GM12878 (cell line): ENCODE measurements at regions not wholly inside any gene's neighbourhood (a gene's known extent, or its start where the extent isn't known, plus 50 kb on each side); places are given as distances from the start of the nearest gene placed in this dataset.

Experiments used
- ATAC-seq: fragments of 200-7000 bp; cut with Tn5 transposase; 3 replicates; pipeline ENCODE4 v1.9.1; 2020; ENCODE audit warnings: mild to moderate bottlenecking, moderate library complexity
- BruUV-seq: library from RNA; stranded (reverse); fragments of 400-500 nt; replicated peaks from 2 replicates; lab custom pipeline; 2021; lab: Mats Ljungman, UMichigan
- CTCF ChIA-PET: fragments of 300-600 bp; sonication (Branson Sonifier 250); formaldehyde crosslinking; extraction: SDS; loops from one replicate; lab custom pipeline; 2021; ENCODE audit warnings: inconsistent platforms; lab: Yijun Ruan, JAX
- POLR2A ChIA-PET: fragments of 350-600 bp; formaldehyde crosslinking; extraction: SDS; loops from one replicate; lab custom pipeline; 2021; ENCODE audit warnings: inconsistent platforms; lab: Charles Lee
- RAD21 ChIA-PET: fragments of 300-600 bp; sonication (Branson Sonifier 250); formaldehyde crosslinking; loops from one replicate; lab custom pipeline; 2023; ENCODE audit warnings: antibody characterized with exemption; ENCODE audit not compliant: unreplicated experiment; lab: Charles Lee
- SMC1A ChIA-PET: fragments of 300-600 bp; sonication (Branson Sonifier 250); formaldehyde crosslinking; loops from one replicate; lab custom pipeline; 2023; ENCODE audit not compliant: unreplicated experiment, uncharacterized antibody; lab: Charles Lee
- DNase-seq: peaks from one replicate; pipeline ENCODE4 v3.0.0-alpha.2; 2011; ENCODE audit warnings: low read depth, low spot score
- FAIRE-seq: peaks from 3 replicates; lab custom pipeline; 2011; peaks lifted over from hg19 to GRCh38; lab: Jason Lieb, UNC
- H2AFZ ChIP-seq: 2 replicates; pipeline ENCODE4 v1.6.0; 2011; ENCODE audit warnings: low read depth, low read length, control low read depth; ENCODE audit not compliant: control insufficient read depth
- H3K27ac ChIP-seq: 2 replicates; pipeline ENCODE4 v1.5.1; 2011; ENCODE audit warnings: control low read depth; ENCODE audit not compliant: control insufficient read depth, insufficient read depth
- H3K27me3 ChIP-seq, 2 experiments: replicated peaks in 1 of 2; 2 replicates each; pipeline versions ENCODE4 v1.6.0 to v1.6.1; 2011; ENCODE audit warnings: low read length in 1 of 2; ENCODE audit not compliant: control insufficient read depth in 2 of 2, insufficient read depth in 2 of 2
- H3K36me3 ChIP-seq, 2 experiments: 2 replicates each; pipeline ENCODE4 v1.5.1; 2011; ENCODE audit warnings: low read length in 1 of 2; ENCODE audit not compliant: control insufficient read depth in 2 of 2, insufficient read depth in 2 of 2
- H3K4me1 ChIP-seq: 2 replicates; pipeline ENCODE4 v1.6.1; 2011; ENCODE audit warnings: mild to moderate bottlenecking, low read length, moderate library complexity, mixed read lengths; ENCODE audit not compliant: control insufficient read depth, insufficient read depth
- H3K4me2 ChIP-seq: 2 replicates; pipeline ENCODE4 v1.6.0; 2011; ENCODE audit warnings: control low read depth; ENCODE audit not compliant: control insufficient read depth, insufficient read depth
- H3K4me3 ChIP-seq: fragments of 200-600 bp; sonication (generic); 2 replicates; pipeline ENCODE4 v1.5.1; 2016
- H3K79me2 ChIP-seq: 2 replicates; pipeline ENCODE4 v1.6.0; 2011; ENCODE audit warnings: low read length; ENCODE audit not compliant: control insufficient read depth, insufficient read depth
- H3K9ac ChIP-seq: 2 replicates; pipeline ENCODE4 v1.8.0; 2011; ENCODE audit warnings: low read length, control low read depth, mixed read lengths; ENCODE audit not compliant: control insufficient read depth, insufficient read depth
- H3K9me3 ChIP-seq: replicated peaks from 3 replicates; pipeline ENCODE4 v1.5.1; 2011; ENCODE audit warnings: mild to moderate bottlenecking, low read length; ENCODE audit not compliant: control insufficient read depth, insufficient read depth
- H4K20me1 ChIP-seq: 2 replicates; pipeline ENCODE4 v1.6.0; 2011; ENCODE audit not compliant: control insufficient read depth, insufficient read depth
- BACH1 ChIP-seq: fragments of 450-650 bp; IDR thresholded peaks from 2 replicates; pipeline ENCODE4 v1.6.1; 2017; ENCODE audit warnings: mild to moderate bottlenecking, borderline replicate concordance
- BCLAF1 ChIP-seq: fragments of 450-650 bp; IDR thresholded peaks from 2 replicates; pipeline ENCODE4 v1.6.1; 2017; ENCODE audit warnings: antibody characterized with exemption, mild to moderate bottlenecking, moderate library complexity
- CREB1 ChIP-seq: IDR thresholded peaks from 2 replicates; pipeline ENCODE4 v1.6.1; 2012; ENCODE audit warnings: low read depth, mild to moderate bottlenecking, inconsistent platforms
- ETV6 ChIP-seq, 2 experiments: fragments of 450-650 bp in 1 of 2; IDR thresholded peaks in 1 of 2; conservative IDR thresholded peaks in 1 of 2; 2 replicates each; pipeline ENCODE4 v1.6.1; 2014; ENCODE audit warnings: antibody characterized with exemption in 1 of 2, borderline replicate concordance in 1 of 2, low read depth in 1 of 2, mild to moderate bottlenecking in 1 of 2, moderate library complexity in 1 of 2
- FOXK2 ChIP-seq: fragments of 450-650 bp; IDR thresholded peaks from 2 replicates; pipeline ENCODE4 v1.6.1; 2017; ENCODE audit warnings: mild to moderate bottlenecking, moderate library complexity
- IKZF2 ChIP-seq, 2 experiments: fragments of 450-650 bp; IDR thresholded peaks; 2 replicates each; pipeline ENCODE4 v1.6.1; 2017; ENCODE audit warnings: mild to moderate bottlenecking in 2 of 2, moderate library complexity in 2 of 2
- MXI1 ChIP-seq: fragments of 150-350 bp; IDR thresholded peaks from 2 replicates; pipeline ENCODE4 v1.6.1; 2011; ENCODE audit warnings: low read depth, mild to moderate bottlenecking, inconsistent platforms, low read length, improper control_type of control experiment
- NFIC ChIP-seq: IDR thresholded peaks from 2 replicates; pipeline ENCODE4 v1.6.1; 2012; ENCODE audit warnings: low read depth, mild to moderate bottlenecking, inconsistent platforms, low read length, moderate library complexity
- NR2C1 ChIP-seq: fragments of 450-650 bp; IDR thresholded peaks from 2 replicates; pipeline ENCODE4 v1.6.1; 2017; ENCODE audit warnings: antibody characterized with exemption, mild to moderate bottlenecking, moderate library complexity
- NRF1 ChIP-seq: conservative IDR thresholded peaks from 2 replicates; pipeline ENCODE4 v1.6.1; 2011; ENCODE audit warnings: mild to moderate bottlenecking, low read depth, low read length, improper control_type of control experiment
- PAX5 ChIP-seq: IDR thresholded peaks from 2 replicates; pipeline ENCODE4 v1.6.1; 2011; ENCODE audit warnings: low read depth, low read length, borderline replicate concordance
- PML ChIP-seq: IDR thresholded peaks from 2 replicates; pipeline ENCODE4 v1.6.1; 2012; ENCODE audit warnings: low read length, inconsistent platforms
- SMARCA5 ChIP-seq: fragments of 450-650 bp; IDR thresholded peaks from 2 replicates; pipeline ENCODE4 v1.6.1; 2017; ENCODE audit warnings: mild to moderate bottlenecking
- WRNIP1 ChIP-seq: IDR thresholded peaks from 2 replicates; pipeline ENCODE4 v1.6.1; 2011; ENCODE audit warnings: low read depth, low read length, improper control_type of control experiment, borderline replicate concordance
- ZSCAN29 ChIP-seq: fragments of 450-650 bp; IDR thresholded peaks from 2 replicates; pipeline ENCODE4 v1.6.1; 2017; ENCODE audit warnings: mild to moderate bottlenecking, moderate library complexity
- WGBS: methylation state at CpG from one replicate; pipeline ENCODE4 v1.1.6; 2016; ENCODE audit warnings: low lambda C conversion rate; ENCODE audit not compliant: insufficient replicate concordance, insufficient coverage; ENCODE audit errors: missing lambda C conversion rate; 5-methylcytosine and 5-hydroxymethylcytosine counted together
- in situ Hi-C: fragments of 300-500 bp; cut with MboI; formaldehyde crosslinking; loops from 9 replicates; pipeline ENCODE4 v1.14.3; 2018; ENCODE audit warnings: mixed read lengths
- intact Hi-C: fragments of 100-400 bp; cut with micrococcal nuclease; formaldehyde crosslinking; loops from one replicate; pipeline ENCODE4 v1.14.2; 2022; ENCODE audit not compliant: unreplicated experiment
- TF ChIP-seq, protein P1 (sequence below): IDR thresholded peaks from 2 replicates; pipeline ENCODE4 v1.6.1; 2011; ENCODE audit warnings: low read depth, mild to moderate bottlenecking, low read length, moderate library complexity, borderline replicate concordance; ENCODE audit errors: extremely low read depth

DNA sequence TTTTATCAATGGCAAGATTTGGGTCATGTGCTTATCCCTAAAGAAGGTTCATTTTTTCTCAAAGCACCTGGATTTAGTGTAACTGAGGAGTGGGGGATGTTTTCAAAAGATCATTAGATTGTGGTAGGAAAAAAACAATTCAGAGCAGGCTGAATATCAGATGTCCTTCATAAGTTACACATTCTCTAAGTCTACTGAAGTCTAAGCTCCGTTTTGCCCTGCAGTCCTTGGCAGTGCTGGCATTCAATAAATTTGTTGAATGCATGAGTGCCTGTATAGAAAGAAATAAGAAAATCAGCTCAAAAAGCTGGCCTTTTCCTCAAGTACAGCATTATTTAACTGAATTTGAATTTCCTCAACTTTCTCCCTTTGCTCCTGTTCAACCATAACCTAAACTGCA is 819.0 kb upstream of the GRM7 start:
- no peaks in the 10 kb centered on the region for H3K79me2 ChIP-seq
- no peaks in the 10 kb centered on the region for H4K20me1 ChIP-seq
- no peaks in the 10 kb centered on the region for H3K36me3 ChIP-seq
- no peak overlapping the region for H3K9ac ChIP-seq
- H3K9me3 ChIP-seq, result peaks cover 5% of the 10 kb centered on the region; the same call in 1 of the 3 replicates
- H3K4me1 ChIP-seq, result no peaks in the 10 kb centered on the region
- intact Hi-C loops, result no loop called here
- DNase-seq (no peak), FAIRE-seq (no peak), ATAC-seq (no peak)
- BruUV-seq, result no TSS peak
- SMC1A ChIA-PET, result no interaction called here
- POLR2A ChIA-PET, result no interaction called here
- H3K27ac ChIP-seq, result no peak overlapping the region
- no peak overlapping the region for H3K4me3 ChIP-seq
- RAD21 ChIA-PET, result no interaction called here
- TF ChIP-seq NRF1, result no peak
- no peak for TF ChIP-seq BCLAF1
- no peak for TF ChIP-seq IKZF2 (IDR thresholded peaks at IDR 0.05)
- no peak for TF ChIP-seq SMARCA5
- no peak for TF ChIP-seq CREB1
- no peak for TF ChIP-seq MXI1
- CTCF ChIA-PET, result no interaction called here
- H3K4me2 ChIP-seq, result no peak overlapping the region
- no peak overlapping the region for H2AFZ ChIP-seq
- in situ Hi-C loops, result no loop called here
- no peaks in the 10 kb centered on the region for H3K27me3 ChIP-seq
- WGBS, result 0% methylated on average over 1 of the region's 1 CpG

DNA sequence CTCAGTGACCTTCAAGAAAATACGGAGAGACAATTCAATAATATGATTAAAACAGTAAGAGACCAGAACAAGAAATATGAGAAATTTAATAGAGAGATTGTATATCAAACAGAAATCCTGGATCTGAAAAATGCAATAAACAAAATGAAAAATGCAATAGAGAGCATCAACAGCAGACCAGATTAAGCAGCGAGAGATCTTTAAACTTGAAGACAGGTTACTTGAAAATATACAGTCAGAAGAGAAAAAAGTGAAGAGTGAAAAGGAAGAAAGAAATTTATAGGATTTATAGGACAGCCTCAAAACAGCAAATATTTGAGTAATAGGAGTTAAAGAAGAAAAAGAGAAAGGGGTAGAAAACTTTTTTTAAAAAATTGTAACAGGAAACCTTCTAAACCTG is 813.9 kb upstream of the GRM7 start:
- no peak overlapping the region for H3K4me3 ChIP-seq
- CTCF ChIA-PET, result no interaction called here

More for the DNA sequence above, 813.9 kb upstream of the GRM7 start:
- in situ Hi-C loops (no loop called here), intact Hi-C loops (no loop called here)
- no peak for DNase-seq
- no peak overlapping the region for H3K27ac ChIP-seq
- H3K79me2 ChIP-seq, result no peaks in the 10 kb centered on the region
- no peak overlapping the region for H3K4me2 ChIP-seq
- no peak overlapping the region for H2AFZ ChIP-seq
- H3K9me3 ChIP-seq, result peaks cover 6% of the 10 kb centered on the region; the same call in 1 of the 3 replicates
- H4K20me1 ChIP-seq, result no peaks in the 10 kb centered on the region
- ChIA-PET POLR2A (no interaction called here), RAD21 (no interaction called here), SMC1A (no interaction called here)
- TF ChIP-seq, protein P1, sequence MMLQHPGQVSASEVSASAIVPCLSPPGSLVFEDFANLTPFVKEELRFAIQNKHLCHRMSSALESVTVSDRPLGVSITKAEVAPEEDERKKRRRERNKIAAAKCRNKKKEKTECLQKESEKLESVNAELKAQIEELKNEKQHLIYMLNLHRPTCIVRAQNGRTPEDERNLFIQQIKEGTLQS, result no peak
- TF ChIP-seq WRNIP1, result no peak
- TF ChIP-seq BACH1, result no peak
- TF ChIP-seq NFIC, result no peak
- no peak for TF ChIP-seq CREB1
- TF ChIP-seq PAX5, result no peak
- TF ChIP-seq NR2C1, result no peak
- TF ChIP-seq PML, result no peak
- TF ChIP-seq ZSCAN29, result no peak
- TF ChIP-seq ETV6 (conservative IDR thresholded peaks at IDR 0.05 in 1 of 2, IDR thresholded peaks at IDR 0.05 in 1 of 2; ENCODE audit: borderline replicate concordance in 1 of 2, low read depth in 1 of 2), result no peak
- no peak for TF ChIP-seq FOXK2
- no peaks in the 10 kb centered on the region for H3K4me1 ChIP-seq
- H3K27me3 ChIP-seq, result no peaks in the 10 kb centered on the region
- H3K9ac ChIP-seq, result no peak overlapping the region
- ATAC-seq, result no peak
- WGBS, result 77% methylated on average over 2 of the region's 2 CpGs
- BruUV-seq, result no TSS peak
- no peak for FAIRE-seq
- no peaks in the 10 kb centered on the region for H3K36me3 ChIP-seq
